Superior temporal gyrus (tissue), 1 donor: ENCODE measurements at regions not wholly inside any gene's neighbourhood (a gene's known extent, or its start where the extent isn't known, plus 50 kb on each side); places are given as distances from the start of the nearest gene placed in this dataset.
"Not testable (repeated sequence)": the region's sequence is repeated elsewhere in the genome, so short reads cannot be mapped to it uniquely, and the experiment has no call there.

Experiments used
- DNase-seq: peaks from one replicate; pipeline ENCODE4 v3.0.0-alpha.2; 2016; ENCODE audit errors: extremely low spot score

DNA sequence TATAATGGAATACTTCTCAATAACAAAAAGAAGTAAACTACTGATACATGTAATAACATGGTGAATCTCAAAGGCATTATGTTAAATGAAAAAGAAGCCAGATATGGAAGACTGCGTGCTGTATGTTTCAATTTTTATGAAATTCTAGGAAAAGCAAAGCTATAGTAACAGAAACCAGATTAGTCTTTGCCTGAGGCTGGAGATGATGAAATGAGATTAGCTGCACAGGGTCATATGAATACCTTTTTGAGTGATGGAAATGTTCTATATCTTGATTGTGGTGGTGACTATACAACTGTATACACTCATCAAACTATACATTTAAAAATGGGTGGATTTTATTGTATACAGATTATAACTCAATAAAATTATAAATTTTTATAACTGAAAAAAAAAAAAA is 113.5 kb downstream of the TMEM30B start:
- no peak for DNase-seq

DNA sequence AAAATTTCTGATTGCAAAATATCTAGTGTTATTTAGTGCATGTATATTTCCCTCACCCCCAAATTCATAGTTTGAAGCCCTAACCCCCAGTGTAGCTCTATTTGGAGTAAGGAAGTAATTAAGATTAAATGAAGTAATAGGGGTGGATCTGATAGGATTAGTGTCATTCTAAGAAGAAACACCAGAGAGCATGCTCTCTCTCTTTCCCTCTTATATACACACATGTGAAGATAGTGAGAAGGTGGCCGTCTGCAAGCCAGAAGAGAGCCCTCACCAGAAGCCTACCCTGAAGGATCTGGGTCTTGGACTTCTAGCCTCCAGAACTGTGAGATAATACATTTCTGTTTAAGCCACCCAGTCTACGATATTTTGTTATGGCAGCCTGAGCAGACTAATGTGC is 120.3 kb downstream of the TMEM30B start:
- DNase-seq = no peak

DNA sequence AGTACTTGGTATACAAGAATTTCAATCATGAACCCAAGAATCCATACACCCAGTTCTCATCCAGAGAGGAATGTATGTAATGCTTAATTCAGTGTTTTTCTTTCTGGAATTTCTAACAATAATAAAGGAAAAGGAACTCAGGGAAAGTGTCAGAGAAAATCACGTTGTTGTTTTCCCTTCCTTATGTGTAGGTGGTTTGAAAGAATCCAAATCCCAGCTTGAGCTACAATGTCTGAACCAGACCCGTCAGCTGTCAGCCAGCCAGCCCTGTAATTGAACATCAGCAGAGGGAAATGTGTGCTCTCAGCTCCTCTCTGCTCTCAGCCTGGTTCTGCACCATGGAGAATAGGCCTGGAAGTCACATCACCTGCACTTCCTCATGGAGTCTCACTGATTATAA is 126.5 kb downstream of the TMEM30B start:
- DNase-seq = no peak

DNA sequence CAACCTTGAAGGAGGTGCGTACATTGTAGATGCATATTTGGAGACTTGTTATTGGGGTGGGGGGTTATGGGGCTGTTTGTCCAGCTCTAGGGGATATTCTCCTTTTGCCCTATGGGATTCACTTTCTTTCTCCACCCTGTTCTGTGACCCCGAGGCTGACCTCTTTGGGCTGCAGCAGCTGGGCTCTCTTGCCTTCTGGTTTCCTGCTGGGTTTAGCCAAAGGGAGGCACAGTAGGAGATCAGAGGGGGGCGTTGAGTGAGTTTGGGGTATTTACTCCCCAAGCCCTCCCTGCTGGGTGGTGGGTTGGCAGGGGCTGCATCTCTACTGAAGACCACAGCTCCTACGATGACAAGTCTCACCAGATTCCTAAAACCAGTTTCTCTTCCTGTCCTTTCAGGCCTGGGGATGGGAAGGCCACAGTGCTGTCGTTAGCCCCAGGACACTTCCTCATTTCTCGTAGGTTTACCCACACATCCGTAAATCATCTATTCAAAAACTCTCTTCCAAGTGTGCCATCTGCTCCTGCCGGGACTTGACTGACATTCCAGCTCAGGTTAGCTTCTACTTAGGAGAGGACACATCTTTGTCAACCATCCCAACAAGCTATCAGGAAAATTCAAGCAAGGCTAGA is 127.1 kb downstream of the TMEM30B start:
- no peak for DNase-seq

DNA sequence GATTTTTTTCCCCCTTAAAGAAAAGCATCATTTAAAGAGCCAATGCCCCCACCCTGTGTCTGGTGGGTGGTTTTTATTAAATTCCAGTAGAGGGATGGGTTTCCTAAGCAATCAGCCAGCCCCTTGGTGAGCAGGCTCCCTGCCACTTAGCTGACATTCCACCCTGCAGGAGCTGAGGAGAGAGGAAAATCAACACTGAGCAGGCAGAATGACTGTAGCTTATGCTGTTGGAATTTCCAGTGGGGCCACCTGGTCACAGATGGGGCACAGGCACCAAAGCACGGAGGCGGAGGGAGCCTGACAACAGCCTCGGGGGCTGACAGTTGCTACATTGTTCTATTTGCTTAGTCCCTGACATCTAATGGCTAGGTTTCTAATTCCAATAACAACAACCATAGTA is 127.7 kb downstream of the TMEM30B start:
- DNase-seq = no peak

DNA sequence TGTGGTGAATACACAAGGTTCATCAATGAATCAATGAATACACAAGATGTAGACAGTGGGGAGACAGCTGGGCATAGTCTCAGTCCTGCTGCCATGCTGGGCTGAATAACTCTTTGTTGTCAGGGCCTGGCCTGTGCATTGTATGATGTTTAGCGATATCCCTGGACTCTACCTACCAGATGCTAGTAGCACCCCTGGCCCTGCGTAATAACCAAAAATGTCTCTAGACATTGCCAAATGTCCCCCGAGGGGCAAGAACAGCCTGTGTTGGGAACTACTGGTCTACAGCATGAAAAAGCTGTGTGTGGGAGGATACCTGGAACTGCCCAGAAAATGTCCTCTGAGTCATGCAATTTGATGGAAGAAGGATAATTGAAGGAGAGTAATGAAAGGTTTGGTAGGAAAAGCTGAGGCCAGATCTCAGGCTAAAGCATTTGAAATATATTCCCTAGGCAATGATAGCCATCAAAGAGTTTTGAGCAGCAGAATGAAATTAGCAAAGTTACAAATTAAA is 128.2 kb downstream of the TMEM30B start:
- DNase-seq = no peak

DNA sequence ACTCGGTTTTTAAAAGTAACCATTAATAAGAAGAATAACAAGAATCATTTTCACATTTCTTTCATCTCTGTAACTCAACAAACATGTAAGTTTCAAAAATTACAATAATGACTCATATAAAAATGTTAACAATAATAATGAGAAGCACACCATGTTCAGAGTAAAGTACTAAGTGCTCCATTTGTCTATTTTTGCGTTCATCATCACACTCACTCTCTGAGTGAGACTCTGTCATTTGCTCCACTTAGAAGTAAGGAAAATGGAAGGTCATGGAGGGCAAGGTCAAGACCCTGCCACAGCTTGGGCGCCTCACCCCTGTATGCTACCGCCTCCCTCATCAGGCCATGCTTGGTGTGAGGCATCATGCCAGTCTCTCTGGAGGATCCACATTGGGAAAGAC is 129.9 kb downstream of the TMEM30B start:
- DNase-seq = no peak

DNA sequence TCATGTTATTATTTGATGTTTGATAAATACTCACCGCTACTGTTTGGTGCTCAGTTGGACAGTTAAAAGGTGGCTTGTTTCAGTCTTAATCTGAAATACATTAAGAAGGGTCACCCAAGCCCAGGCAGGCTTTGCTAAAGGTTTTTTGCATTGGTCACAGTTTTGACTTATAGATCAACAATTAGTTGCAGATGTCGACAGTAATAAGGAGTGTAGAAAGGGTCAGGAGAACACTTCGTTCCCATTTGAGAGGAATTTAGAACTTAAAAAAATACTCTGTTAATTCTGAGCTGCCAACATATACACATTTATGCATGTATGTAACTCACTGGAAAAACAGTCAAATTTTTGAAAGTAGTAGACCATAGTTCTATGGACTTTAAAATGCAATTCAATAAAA is 130.3 kb downstream of the TMEM30B start:
- DNase-seq = no peak

DNA sequence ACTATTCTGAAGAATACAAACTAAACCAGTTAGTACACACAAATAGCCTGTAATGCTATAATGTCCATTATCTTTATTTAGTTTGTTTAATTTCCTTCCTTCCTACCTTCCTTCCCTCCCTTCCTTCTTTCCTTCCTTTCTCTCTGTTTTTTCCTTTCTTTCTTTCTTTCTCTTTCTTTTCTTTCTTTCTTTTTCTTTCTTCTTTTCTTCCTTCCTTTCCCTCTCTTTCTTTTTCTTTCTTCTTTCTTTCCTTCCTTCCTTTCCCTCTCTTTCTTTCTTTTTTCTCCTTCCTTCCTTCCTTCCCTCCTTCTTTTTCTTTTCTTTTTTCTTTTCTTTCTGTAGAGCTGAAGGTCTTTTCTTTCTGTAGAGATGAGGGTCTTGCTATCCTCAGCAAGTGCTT is 131.2 kb downstream of the TMEM30B start:
- no peak for DNase-seq

DNA sequence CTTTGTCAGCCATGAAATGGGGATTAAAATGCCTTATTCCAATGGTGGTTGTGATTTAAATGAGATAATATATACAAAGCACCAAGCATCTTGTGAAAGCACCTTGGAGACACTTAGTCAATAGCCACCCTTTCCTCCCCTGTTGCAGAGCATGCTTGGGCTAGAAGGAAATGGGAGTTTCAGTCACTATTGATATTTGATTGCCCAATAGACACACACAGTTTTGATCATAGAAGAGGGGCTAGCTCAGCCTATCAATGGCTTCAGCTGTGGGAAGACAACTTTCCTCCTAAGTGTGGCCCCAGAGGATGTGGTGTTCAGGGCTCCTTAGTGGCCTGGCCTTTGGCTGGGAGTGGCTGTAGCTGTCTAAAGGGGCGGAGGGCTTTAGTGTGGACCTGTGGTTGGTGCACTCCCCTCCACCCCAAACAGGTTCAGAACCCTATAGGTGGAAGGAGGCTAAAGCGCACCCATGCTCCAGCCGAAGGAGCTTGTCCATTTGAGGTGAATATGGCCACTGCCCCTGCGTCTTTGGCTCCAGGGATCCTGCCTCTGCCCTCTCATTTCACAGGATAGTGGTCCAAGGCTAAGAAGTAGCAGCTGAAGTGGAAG is 132.3 kb downstream of the TMEM30B start:
- DNase-seq = no peak

DNA sequence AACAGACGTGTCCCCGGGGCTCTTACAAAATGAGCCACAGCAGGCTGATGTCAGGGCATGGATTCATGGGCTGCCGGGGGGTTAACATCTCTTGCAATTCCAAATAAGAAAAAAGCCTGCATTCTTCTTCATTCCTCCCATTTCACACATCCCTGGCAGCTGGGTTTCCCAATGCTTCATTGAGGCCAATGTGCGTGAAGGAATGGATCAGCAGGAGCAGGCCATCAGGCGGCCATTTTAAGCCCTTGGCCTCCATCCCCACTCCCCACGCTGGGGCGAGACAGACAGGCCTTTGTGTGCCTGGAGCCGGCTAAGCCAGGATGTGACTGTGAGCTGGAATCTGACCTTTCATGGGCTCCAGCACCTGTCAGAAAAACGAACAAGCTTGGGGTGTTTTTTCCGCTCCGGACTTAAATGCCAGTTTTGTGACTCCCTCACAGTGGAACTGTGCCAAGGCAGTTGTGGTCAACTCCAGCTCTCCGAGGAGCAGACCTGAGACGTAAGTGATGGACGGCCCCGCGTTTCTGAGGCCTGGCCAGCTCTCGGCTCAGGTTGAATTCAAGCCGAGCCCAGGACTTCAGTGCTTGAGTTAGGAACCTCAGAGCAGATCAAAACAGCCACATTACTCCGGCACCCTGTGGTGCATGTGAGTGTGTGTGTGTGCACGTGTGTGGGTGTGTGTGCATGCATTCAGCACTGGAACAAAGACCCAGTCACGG is 133.1 kb downstream of the TMEM30B start:
- DNase-seq = peak; percentile 42

DNA sequence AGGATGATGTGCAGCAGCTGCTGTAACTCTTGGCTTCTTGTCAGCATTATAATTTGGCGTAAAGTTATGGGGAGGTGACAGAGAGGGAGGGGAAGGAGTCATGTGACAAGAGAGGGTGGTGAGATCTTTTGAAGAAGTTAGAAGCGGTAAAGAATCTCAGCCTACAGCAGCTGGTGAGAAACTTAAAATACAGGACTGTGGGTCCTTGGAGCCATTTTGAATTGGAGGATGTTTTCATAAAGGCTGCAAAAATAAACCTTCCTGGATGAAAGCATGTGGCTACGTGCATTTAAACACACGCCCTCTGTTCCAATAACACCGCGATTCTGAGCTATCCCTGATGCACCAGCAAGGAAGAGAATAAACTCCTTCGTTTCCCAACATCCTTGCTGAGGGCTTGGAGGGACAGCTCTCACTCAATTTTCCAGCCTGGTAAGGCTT is 133.7 kb downstream of the TMEM30B start:
- DNase-seq = no peak

DNA sequence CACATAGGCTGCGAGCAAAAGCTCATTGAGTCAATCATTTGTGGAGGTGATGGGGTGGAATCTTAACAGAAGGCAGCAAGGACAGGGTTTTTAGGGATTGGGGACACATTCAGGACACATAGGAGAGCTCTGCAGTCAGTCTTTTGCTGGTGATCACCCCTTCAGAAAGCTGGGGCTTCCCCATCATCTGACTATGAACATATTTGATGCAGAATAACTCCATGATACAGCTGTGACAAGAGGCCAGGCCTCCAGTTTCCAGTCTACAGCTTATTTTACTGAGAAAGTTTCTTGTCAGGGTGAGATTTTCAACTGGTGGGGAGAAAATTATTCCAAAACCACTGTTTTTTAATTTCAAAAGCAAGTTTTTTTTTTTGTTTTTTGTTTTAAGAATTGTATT is 134.2 kb downstream of the TMEM30B start:
- no peak for DNase-seq

DNA sequence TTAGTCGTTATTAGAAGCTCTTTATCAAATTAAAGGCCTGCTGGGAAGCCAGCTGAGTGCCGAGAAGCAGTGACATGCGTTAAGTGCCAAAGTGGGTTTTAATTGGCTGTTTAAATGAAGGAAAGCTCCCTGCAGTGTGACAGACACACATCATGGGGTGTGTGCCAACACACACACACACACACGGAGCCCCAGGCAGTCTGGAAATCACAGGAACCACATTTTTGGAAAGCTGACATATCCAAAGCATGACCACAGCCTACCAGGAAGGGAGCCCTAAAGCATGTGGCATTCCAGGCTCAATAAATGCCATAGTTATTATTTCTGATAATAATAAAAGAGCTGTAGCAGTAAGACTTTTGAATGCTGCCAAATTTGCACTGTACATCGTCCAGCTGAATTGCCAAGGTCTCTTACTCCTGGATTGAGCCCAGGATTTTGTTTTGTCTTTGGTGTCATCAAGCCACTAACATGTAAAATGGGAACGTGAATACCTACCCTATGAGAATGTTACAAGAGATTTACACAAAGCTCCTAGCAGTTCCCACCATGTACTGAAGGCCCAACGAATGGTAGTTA is 135.1 kb downstream of the TMEM30B start:
- no peak for DNase-seq

DNA sequence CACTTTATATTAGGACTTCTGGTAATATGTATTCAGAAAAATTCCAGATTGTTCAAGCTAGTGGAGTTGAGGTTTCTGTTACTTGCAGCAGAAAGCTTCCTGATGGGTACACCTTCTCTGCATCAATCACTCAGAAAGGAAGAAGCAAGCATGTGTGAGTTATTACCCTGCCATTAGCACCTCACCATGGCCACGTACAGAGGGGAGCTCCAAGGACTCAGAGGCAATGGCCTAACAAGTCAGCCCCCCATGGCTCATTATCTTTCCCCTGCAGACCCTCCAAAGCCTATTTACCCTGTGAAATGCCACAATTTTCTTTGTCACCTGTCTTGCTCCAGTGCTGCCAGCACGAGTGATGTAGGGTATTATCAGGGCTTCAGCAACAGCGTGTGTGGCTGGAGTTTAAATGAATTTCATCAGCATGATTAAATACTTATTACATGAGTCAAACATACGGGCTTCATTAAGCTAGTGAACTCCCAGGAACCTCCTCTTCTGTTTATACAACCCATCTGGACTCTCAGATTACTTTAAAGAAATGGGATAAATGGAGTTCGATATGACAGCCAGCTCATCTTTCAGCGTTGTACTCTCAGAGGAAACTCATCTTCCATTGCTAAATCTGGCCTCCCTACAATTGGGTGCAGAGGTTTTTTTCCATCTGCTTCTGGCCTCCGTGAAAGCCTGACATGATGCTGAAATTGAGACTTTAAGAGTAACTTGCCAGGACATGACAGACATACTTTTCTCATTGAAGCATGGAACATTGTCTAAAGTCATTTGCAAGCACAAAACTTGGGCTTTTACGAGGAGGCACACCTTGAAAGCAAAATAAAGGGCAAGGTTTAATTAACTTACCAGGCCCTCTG is 135.9 kb downstream of the TMEM30B start:
- DNase-seq = no peak

DNA sequence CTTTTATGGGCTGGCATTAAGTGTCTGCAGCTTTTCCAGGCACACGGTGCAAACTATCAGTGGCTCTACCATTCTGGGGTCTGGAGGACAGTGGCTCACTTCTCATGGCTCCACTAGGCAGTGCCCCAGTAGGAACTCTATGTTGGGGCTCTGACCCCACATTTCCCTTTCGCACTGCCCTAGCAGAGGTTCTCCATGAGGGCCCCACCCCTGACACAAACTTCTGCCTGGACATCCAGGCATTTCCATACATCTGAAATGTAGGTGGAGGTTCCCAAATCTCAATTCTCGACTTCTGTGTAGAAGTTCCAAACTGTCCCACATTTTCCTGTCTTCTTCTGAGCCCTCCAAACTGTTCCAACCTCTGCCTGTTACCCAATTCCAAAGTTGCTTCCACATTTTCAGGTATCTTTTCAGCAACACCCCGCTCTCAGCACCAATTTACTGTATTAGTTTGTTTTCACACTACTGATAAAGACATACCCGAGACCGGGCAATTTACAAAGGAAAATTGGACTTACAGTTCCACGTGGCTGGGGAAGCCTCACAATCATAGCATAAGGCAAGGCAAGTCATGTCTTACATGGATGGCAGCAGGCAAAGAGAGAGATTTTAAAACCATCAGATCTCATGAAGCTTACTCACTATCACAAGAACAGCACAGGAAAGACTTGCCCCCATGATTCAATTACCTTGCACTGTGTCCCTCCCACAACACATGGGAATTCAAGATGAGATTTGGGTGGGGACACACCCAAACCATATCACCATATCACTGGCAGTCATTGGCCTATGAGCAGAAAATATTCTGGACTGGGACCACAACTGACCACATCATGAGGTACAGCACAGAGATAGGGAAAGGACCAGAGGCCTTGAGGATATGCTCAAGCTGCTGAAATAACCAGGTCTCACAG is 136.8 kb downstream of the TMEM30B start:
- not testable (repeated sequence) for DNase-seq

DNA sequence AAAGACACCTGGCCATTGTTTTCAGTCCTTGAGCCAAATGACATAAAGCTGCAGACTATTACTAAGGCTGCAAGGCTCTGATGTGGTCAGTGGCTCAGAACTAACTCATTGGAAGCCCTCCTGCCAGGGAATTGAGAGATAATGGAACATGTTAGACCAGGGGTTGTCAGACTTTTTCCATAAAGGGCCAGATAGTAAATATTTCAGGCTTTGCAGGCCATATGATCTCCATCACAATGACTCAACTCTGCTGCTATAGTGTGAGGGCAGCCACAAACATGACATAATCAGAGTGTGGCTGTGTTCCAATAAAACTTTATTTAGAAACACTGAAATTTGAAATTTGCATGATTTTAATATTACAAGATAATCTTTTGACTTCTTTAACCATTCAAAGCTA is 140.3 kb downstream of the TMEM30B start:
- DNase-seq = no peak

DNA sequence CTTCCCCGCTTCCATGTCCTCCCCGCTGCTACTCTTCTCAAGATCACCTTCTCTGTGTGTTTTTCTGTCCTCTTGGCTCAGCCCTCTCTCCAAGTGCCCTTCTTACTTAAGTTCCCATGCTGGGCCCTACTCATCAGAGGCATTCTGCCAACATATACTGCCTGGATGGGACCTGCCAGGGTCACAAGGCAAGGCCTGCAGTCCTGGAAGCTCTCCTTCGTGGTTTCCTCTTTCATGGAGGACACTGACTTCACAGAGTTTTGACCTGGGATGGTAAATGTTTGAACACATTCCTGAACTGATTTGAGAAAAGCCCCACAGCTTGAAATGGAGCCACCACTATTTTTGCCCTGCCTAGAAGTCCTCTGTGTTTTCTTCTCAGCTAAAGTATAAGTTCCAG is 140.9 kb downstream of the TMEM30B start:
- no peak for DNase-seq

DNA sequence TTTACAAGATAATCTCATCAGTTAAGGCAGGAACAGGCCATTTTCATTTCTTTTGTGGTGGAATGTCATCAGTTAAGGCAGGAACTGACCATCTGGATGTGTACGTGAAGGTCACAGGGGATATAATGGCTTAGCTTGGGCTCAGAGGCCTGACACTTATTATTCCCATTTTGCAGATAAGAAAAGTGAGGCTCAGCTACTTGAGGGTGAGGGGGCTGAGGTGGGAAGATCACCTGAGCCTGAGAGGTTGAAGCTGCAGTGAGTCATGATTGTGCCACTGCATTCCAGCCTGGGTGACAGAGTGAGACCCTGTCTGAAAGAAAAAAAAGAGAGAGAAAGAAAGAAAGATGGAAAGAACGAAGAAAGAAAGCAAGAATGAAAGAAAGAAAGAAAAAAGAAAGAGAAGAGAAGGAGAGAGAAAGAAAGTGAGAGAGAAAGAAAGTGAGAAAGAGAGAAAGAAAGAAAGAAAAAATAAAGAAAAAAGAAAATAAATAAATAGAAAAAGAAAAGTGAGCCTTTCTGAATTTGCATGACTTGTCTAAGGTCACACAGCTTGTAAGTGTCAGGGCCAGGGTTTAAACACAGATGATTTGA is 142.0 kb downstream of the TMEM30B start:
- no peak for DNase-seq

DNA sequence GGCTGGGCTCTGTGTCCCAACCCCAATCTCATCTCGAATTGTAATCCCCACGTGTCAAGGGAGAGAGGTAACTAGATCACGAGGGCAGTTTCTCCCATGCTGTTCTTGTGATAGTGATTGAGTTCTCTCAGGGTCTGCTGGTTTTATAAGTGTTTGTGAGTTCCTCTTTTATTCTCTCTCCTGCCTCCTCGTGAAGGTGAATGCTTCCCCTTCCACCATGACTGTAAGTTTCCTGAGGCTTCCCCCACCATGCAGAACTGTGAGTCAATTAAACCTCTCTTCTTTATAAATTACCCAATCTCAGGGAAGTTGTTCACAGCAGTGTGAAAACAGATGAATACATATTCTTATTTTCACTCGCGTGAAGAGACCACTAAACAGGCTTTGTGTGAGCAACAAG is 148.2 kb downstream of the TMEM30B start:
- no peak for DNase-seq
